ENCODE measurements at regions not wholly inside any gene's neighbourhood (a gene's known extent, or its start where the extent isn't known, plus 50 kb on each side); places are given as distances from the start of the nearest gene placed in this dataset.

DNA sequence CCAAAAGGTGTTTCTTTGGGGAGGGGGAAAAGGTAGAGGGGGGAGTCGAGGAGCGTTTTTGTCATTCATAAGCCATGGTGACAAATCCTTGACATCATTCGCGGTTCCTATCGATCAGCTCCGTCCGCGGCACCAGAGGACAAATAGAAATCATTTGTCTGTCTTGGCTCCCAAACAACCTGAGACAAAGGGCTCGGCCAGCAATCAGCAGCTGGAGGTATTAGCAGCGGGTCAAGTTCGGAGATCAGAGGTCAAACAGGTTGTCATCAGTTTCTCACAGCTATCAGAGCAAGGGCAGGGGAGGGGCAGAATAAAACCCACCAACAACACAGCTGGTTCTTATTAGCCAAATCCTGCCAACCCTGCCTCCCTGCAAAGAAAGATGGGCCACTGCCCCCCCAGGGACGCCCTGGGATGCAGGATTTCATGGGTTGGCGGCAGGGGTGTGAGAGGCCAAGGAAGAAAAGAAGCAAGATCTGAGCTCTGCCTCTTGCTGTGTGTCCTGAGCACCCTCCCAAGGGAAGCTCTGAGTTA, 145.3 kb upstream of the LHX1 start:
- H3K4me2 ChIP-seq (ENCODE audit: low read length), result no peak overlapping the region
- no peaks in the 10 kb centered on the region for H4K20me1 ChIP-seq (ENCODE audit: control insufficient read depth, insufficient read depth, low read depth, low read length)
- H3F3A ChIP-seq (ENCODE audit: control insufficient read depth, insufficient read depth), result no peaks in the 10 kb centered on the region
- no peak overlapping the region for H3K4me3 ChIP-seq (ENCODE audit: low read length)
- no peaks in the 10 kb centered on the region for H3K9me2 ChIP-seq (replicated peaks; ENCODE audit: control insufficient read depth, low read length)
- TF ChIP-seq EZH2phosphoT487 (IDR thresholded peaks at IDR 0.05; ENCODE audit: borderline replicate concordance, low read length), result no peak
- TF ChIP-seq, protein P1, sequence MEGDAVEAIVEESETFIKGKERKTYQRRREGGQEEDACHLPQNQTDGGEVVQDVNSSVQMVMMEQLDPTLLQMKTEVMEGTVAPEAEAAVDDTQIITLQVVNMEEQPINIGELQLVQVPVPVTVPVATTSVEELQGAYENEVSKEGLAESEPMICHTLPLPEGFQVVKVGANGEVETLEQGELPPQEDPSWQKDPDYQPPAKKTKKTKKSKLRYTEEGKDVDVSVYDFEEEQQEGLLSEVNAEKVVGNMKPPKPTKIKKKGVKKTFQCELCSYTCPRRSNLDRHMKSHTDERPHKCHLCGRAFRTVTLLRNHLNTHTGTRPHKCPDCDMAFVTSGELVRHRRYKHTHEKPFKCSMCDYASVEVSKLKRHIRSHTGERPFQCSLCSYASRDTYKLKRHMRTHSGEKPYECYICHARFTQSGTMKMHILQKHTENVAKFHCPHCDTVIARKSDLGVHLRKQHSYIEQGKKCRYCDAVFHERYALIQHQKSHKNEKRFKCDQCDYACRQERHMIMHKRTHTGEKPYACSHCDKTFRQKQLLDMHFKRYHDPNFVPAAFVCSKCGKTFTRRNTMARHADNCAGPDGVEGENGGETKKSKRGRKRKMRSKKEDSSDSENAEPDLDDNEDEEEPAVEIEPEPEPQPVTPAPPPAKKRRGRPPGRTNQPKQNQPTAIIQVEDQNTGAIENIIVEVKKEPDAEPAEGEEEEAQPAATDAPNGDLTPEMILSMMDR (IDR thresholded peaks at IDR 0.05; ENCODE audit: low read depth, low read length, poor library complexity, severe bottlenecking), result no peak
- H3K27ac ChIP-seq (ENCODE audit: low read depth, low read length), result no peak overlapping the region
- no peaks in the 10 kb centered on the region for H3K9me3 ChIP-seq (ENCODE audit: control insufficient read depth, insufficient read depth, low read length)
- H3K27me3 ChIP-seq (ENCODE audit: control insufficient read depth, low read length), result peaks cover 18% of the 10 kb centered on the region
- no peaks in the 10 kb centered on the region for H3K4me1 ChIP-seq (ENCODE audit: control insufficient read depth, low read length)
- no peaks in the 10 kb centered on the region for H3K79me2 ChIP-seq (ENCODE audit: control insufficient read depth, low read length)
- no peaks in the 10 kb centered on the region for H3K36me3 ChIP-seq (ENCODE audit: control insufficient read depth, low read length)

DNA sequence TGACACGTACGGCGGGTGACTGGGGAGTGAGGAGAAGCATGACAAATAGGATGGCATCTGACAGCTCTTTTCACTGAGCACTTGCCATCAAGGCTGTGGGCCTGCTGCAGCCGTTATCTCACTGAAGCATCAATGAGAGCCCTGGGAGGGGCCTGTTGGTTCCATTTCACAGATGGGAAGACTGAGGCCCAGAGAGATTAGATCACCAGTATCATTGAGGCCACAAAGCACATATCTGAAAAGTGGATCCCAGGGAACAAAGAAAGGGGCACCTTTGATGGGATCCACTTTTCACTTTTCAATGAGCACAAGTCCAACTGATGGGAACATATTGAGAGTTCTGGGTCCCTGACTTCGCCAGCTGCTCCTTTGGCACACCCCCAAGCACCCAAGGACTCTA, 144.4 kb upstream of the LHX1 start:
- Histone ChIP-seq H3K36me3 (ENCODE audit: control insufficient read depth, low read length) (no peaks in the 10 kb centered on the region), H3K4me2 (ENCODE audit: low read length) (no peak overlapping the region), H3K4me3 (ENCODE audit: low read length) (no peak overlapping the region), H3K9me3 (ENCODE audit: control insufficient read depth, insufficient read depth, low read length) (no peaks in the 10 kb centered on the region), H3F3A (ENCODE audit: control insufficient read depth, insufficient read depth) (no peaks in the 10 kb centered on the region), H3K79me2 (ENCODE audit: control insufficient read depth, low read length) (no peaks in the 10 kb centered on the region), H4K20me1 (ENCODE audit: control insufficient read depth, insufficient read depth, low read depth, low read length) (no peaks in the 10 kb centered on the region), H3K9me2 (replicated peaks; ENCODE audit: control insufficient read depth, low read length) (no peaks in the 10 kb centered on the region), H3K27ac (ENCODE audit: low read depth, low read length) (no peak overlapping the region), H3K27me3 (ENCODE audit: control insufficient read depth, low read length) (peaks cover 20% of the 10 kb centered on the region), H3K4me1 (ENCODE audit: control insufficient read depth, low read length) (no peaks in the 10 kb centered on the region)
- TF ChIP-seq, protein P1 (IDR thresholded peaks at IDR 0.05; ENCODE audit: low read depth, low read length, poor library complexity, severe bottlenecking), result no peak
- no peak for TF ChIP-seq EZH2phosphoT487 (IDR thresholded peaks at IDR 0.05; ENCODE audit: borderline replicate concordance, low read length)

DNA sequence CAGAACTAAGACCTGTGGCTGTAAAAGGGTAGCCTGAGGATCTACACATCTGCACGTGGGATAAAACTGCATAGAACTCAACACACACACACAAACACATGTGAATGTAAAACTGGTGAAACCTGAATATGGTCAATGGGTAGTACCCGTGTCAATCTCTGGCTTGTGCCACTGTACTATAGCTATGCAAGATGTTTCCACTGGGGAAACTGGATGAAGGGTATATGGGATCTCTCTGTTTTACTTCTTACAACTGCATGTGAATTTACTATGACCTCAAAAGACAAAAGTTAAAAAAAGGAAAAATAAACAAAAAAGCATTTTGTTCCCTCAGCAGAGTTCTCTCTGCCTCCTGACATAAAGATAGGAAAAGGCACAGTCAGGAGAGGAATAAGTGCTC, 143.3 kb upstream of the LHX1 start:
- Histone ChIP-seq H3K9me3 (ENCODE audit: control insufficient read depth, insufficient read depth, low read length) (no peaks in the 10 kb centered on the region), H3K27me3 (ENCODE audit: control insufficient read depth, low read length) (peaks cover 20% of the 10 kb centered on the region), H3K4me1 (ENCODE audit: control insufficient read depth, low read length) (no peaks in the 10 kb centered on the region), H3K27ac (ENCODE audit: low read depth, low read length) (no peak overlapping the region), H3K4me3 (ENCODE audit: low read length) (no peak overlapping the region), H3K4me2 (ENCODE audit: low read length) (no peak overlapping the region), H4K20me1 (ENCODE audit: control insufficient read depth, insufficient read depth, low read depth, low read length) (no peaks in the 10 kb centered on the region), H3K79me2 (ENCODE audit: control insufficient read depth, low read length) (no peaks in the 10 kb centered on the region), H3F3A (ENCODE audit: control insufficient read depth, insufficient read depth) (no peaks in the 10 kb centered on the region), H3K36me3 (ENCODE audit: control insufficient read depth, low read length) (no peaks in the 10 kb centered on the region), H3K9me2 (replicated peaks; ENCODE audit: control insufficient read depth, low read length) (no peaks in the 10 kb centered on the region)
- TF ChIP-seq, protein P1 (IDR thresholded peaks at IDR 0.05; ENCODE audit: low read depth, low read length, poor library complexity, severe bottlenecking), result no peak
- TF ChIP-seq EZH2phosphoT487 (IDR thresholded peaks at IDR 0.05; ENCODE audit: borderline replicate concordance, low read length), result no peak
